SK-N-SH (cell line): ENCODE measurements at regions not wholly inside any gene's neighbourhood (a gene's known extent, or its start where the extent isn't known, plus 50 kb on each side); places are given as distances from the start of the nearest gene placed in this dataset.

ENCODE experiments used
- USF1 ChIP-seq: IDR thresholded peaks from 2 replicates; pipeline ENCODE4 v1.4.0; 2012; ENCODE audit warnings: low read depth, borderline replicate concordance
- USF2 ChIP-seq: fragments of 150-350 bp; IDR thresholded peaks from 2 replicates; pipeline ENCODE4 v1.6.1; 2017; ENCODE audit warnings: antibody characterized with exemption, low read length, low read depth, borderline replicate concordance
- TF ChIP-seq, protein P1 (sequence below): fragments of 200-600 bp; sonication (generic); IDR thresholded peaks from 2 replicates; pipeline ENCODE4 v1.6.1; 2017; ENCODE audit warnings: antibody characterized with exemption, mild to moderate bottlenecking, moderate library complexity
- TF ChIP-seq, protein P2 (sequence below): IDR thresholded peaks from 2 replicates; pipeline ENCODE4 v1.4.0; 2012; ENCODE audit warnings: low read depth

DNA sequence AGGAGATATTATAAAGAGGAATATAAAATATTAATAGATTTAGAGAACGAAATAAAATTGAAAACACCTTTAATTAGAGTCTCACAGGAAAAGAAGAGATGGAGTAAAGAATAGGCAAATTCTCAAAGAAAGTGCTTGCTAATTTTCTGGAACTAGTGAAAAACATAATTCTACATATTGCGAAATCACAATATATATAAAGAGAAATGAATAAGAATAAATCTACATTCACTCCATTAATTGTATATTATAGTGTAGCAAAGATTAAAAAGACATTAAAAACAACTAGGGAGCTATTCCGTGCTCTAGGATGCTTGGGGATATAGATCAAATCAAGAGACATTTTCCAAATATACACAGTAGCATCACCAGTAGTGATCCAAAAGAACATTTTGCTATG is 685.2 kb upstream of the NCAM2 start:
- TF ChIP-seq, protein P1, sequence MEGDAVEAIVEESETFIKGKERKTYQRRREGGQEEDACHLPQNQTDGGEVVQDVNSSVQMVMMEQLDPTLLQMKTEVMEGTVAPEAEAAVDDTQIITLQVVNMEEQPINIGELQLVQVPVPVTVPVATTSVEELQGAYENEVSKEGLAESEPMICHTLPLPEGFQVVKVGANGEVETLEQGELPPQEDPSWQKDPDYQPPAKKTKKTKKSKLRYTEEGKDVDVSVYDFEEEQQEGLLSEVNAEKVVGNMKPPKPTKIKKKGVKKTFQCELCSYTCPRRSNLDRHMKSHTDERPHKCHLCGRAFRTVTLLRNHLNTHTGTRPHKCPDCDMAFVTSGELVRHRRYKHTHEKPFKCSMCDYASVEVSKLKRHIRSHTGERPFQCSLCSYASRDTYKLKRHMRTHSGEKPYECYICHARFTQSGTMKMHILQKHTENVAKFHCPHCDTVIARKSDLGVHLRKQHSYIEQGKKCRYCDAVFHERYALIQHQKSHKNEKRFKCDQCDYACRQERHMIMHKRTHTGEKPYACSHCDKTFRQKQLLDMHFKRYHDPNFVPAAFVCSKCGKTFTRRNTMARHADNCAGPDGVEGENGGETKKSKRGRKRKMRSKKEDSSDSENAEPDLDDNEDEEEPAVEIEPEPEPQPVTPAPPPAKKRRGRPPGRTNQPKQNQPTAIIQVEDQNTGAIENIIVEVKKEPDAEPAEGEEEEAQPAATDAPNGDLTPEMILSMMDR = no peak
- TF ChIP-seq, protein P2, sequence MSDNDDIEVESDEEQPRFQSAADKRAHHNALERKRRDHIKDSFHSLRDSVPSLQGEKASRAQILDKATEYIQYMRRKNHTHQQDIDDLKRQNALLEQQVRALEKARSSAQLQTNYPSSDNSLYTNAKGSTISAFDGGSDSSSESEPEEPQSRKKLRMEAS = no peak
- no peak for TF ChIP-seq USF1
- TF ChIP-seq USF2 = no peak
